ENCODE measurements at regions not wholly inside any gene's neighbourhood (a gene's known extent, or its start where the extent isn't known, plus 50 kb on each side); places are given as distances from the start of the nearest gene placed in this dataset.
"Not testable (repeated sequence)": the region's sequence is repeated elsewhere in the genome, so short reads cannot be mapped to it uniquely, and the experiment has no call there.

DNA sequence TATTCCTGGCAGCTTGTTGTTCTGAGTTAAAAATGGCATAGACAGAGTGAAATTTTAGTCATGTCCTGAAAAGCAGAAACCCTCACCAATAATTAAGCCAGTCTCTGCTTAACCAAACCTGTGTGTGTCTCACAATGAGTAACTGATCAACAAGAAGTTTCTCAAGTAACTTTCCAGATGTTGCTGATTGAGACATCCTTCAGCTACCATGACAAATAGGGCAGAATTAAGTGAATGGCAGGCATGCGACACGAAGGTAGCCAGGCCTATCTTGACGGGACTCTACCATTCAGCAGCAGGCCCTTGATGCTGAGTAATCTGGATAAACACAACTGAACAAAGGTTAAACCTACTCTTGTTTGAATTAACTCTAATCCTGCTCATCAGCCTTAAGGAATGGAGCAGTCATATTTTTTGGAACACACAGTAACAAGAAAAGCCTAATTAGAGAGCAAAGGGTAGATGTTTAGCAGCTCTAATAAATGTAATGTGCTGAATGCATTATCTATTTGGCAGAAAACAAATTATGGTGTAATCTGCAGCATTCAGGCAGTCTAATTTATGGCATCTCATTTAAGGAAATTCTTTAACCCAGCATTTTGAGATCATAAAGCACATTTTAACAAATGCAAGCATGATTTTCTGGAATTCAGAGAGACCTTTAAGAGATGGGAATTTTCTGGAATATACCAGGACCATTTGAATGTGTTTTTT lies 159.5 kb upstream of the EPHA4 start:
- TF ChIP-seq, protein P1, sequence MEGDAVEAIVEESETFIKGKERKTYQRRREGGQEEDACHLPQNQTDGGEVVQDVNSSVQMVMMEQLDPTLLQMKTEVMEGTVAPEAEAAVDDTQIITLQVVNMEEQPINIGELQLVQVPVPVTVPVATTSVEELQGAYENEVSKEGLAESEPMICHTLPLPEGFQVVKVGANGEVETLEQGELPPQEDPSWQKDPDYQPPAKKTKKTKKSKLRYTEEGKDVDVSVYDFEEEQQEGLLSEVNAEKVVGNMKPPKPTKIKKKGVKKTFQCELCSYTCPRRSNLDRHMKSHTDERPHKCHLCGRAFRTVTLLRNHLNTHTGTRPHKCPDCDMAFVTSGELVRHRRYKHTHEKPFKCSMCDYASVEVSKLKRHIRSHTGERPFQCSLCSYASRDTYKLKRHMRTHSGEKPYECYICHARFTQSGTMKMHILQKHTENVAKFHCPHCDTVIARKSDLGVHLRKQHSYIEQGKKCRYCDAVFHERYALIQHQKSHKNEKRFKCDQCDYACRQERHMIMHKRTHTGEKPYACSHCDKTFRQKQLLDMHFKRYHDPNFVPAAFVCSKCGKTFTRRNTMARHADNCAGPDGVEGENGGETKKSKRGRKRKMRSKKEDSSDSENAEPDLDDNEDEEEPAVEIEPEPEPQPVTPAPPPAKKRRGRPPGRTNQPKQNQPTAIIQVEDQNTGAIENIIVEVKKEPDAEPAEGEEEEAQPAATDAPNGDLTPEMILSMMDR (IDR thresholded peaks at IDR 0.05; ENCODE audit: insufficient read depth, low read length, poor library complexity, severe bottlenecking) = no peak
- peak; percentile 70 for DNase-seq (ENCODE audit: low read depth)
- Histone ChIP-seq H3K36me3 (ENCODE audit: control insufficient read depth, insufficient read depth, low read length) (no peaks in the 10 kb centered on the region), H3K4me3 (ENCODE audit: low read depth, low read length) (no peak overlapping the region), H3K27me3 (ENCODE audit: control insufficient read depth, insufficient read depth, low read length) (no peaks in the 10 kb centered on the region)

DNA sequence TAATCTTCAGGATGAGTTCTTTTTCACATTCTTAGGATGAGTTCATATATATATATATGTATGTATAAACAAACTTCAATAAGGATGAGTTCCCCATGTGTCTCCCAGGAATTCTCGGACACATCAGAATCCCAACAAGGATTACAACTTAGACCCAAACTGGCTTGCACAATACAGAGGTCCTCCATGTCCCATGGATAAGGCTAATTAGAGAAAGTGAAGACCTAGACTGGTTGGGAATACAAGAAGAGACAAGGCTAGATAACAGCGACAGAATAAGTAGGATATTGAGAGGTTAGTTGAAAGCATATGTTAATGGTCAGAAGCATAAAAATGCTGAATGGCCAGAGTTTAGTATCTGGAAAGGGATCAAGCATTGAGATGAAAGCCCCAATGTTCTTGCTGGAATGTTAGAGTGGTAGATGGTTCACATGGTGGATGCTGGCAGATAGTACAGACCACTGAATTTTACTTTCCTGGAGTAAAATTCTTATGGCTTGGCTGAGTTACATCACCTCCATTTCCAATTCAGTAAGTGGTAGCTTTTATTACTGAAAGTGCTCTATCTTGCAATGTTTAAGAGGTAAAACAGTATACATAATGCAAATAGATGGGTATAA lies 154.9 kb upstream of the EPHA4 start:
- H3K36me3 ChIP-seq (ENCODE audit: control insufficient read depth, insufficient read depth, low read length) = no peaks in the 10 kb centered on the region
- TF ChIP-seq, protein P1 (IDR thresholded peaks at IDR 0.05; ENCODE audit: insufficient read depth, low read length, poor library complexity, severe bottlenecking) = no peak
- H3K4me3 ChIP-seq (ENCODE audit: low read depth, low read length) = no peak overlapping the region
- DNase-seq (ENCODE audit: low read depth) = no peak
- no peaks in the 10 kb centered on the region for H3K27me3 ChIP-seq (ENCODE audit: control insufficient read depth, insufficient read depth, low read length)

DNA sequence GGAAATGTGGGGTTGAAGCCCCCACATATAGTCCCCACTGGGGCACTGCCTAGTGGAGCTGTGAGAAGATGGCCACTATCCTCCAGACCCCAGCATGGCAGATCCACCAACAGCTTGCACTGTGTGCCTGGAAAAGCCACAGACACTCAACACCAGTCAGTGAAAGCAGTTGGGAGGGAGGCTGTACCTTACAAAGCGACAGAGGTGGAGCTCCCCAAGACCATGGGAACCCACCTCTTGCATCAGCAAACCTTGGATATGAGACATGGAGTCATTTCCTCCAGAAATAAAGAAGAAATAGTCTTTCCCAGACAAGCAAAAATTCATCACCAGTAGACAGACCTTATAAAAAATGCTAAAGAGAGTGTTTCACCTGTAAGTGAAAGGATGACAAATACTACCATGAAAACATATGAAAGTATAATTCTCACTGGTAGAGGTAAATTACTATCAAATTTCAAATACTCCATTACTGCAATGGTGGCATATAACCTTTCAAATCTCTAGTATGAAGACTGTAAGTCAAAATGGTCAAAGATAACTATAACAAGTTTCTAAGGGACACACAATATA lies 152.6 kb upstream of the EPHA4 start:
- TF ChIP-seq, protein P1 (IDR thresholded peaks at IDR 0.05; ENCODE audit: insufficient read depth, low read length, poor library complexity, severe bottlenecking) = no peak
- no peak overlapping the region for H3K4me3 ChIP-seq (ENCODE audit: low read depth, low read length)
- DNase-seq (ENCODE audit: low read depth) = no peak
- no peaks in the 10 kb centered on the region for H3K27me3 ChIP-seq (ENCODE audit: control insufficient read depth, insufficient read depth, low read length)
- no peaks in the 10 kb centered on the region for H3K36me3 ChIP-seq (ENCODE audit: control insufficient read depth, insufficient read depth, low read length)

DNA sequence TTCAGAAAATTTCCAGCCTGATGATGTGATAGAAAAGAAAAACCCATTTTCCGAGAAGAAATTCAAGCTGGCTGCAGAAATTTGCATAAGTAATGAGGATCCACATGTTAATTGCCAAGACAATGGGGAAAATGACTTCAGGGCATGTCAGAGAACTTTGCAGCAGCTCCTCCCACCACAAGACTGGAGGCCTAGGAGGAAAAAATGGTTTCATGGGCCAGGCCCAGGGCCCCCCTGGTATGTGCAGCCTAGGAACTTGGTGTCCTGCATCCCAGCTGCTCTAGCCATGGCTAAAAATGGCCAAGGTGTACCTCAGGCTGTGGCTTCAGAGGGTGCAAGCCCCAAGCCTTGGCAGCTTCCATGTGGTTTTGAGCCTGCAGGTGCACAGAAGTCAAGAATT lies 152.0 kb upstream of the EPHA4 start:
- not testable (repeated sequence) for H3K27me3 ChIP-seq (ENCODE audit: control insufficient read depth, insufficient read depth, low read length); DNase-seq (ENCODE audit: low read depth); H3K36me3 ChIP-seq (ENCODE audit: control insufficient read depth, insufficient read depth, low read length); H3K4me3 ChIP-seq (ENCODE audit: low read depth, low read length)

DNA sequence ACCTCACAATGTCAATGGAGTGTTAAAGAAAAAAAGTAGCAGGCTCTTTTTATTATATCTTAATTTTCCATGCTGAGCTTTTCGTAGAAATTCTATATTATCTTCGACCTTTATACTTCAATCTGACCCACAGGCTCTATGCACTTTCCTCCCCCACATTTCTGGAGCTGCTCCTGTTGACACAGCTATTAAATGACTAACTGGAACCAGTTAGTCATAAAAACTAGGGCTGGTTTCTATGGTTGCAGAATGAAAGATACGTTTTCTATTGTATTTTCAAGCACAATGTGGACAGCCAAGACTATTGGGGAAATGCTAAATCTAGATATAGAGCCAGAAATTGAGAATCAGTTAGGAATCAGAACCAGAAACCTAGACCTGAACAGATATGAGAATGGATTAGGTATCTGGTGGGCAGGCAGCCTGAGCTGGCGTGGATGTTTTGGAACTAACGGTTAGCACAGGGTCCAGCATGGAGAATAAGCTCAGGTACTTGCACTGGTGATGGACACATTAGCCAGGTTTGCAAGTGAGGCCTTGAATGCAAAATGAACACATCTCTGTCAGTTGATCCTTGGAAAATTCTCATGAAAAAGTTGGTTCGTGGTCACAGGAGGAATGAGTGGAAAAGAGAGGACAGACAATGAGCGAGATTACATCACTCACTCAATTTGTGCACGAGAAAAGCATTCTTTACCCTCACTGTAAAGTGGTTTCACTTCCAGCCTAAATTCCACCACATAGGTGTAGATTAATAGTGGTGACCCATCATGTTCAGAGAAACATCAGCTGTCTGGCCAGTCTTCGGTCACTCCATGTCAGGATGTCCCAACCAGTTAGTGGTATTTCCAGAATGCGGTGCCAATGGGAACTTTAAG lies 144.6 kb upstream of the EPHA4 start:
- TF ChIP-seq, protein P1 (IDR thresholded peaks at IDR 0.05; ENCODE audit: insufficient read depth, low read length, poor library complexity, severe bottlenecking) = no peak
- Histone ChIP-seq H3K27me3 (ENCODE audit: control insufficient read depth, insufficient read depth, low read length) (no peaks in the 10 kb centered on the region), H3K4me3 (ENCODE audit: low read depth, low read length) (no peak overlapping the region), H3K36me3 (ENCODE audit: control insufficient read depth, insufficient read depth, low read length) (no peaks in the 10 kb centered on the region)
- DNase-seq (ENCODE audit: low read depth) = peak; percentile 28

Data from kidney epithelial cell (primary cell).